HCT116 (cell line): ENCODE measurements at regions not wholly inside any gene's neighbourhood (a gene's known extent, or its start where the extent isn't known, plus 50 kb on each side); places are given as distances from the start of the nearest gene placed in this dataset.

Experiments used
- ATAC-seq: fragments of 200-7000 bp; cut with Tn5 transposase; 2 replicates; pipeline ENCODE4 v1.9.1; 2020; ENCODE audit warnings: mild to moderate bottlenecking, moderate library complexity
- BruUV-seq: library from RNA; stranded (reverse); fragments of 400-500 nt; replicated peaks from 2 replicates; lab custom pipeline; 2021; lab: Mats Ljungman, UMichigan
- CTCF ChIA-PET: fragments of 300-600 bp; sonication (Branson Sonifier 250); formaldehyde crosslinking; loops from one replicate; lab custom pipeline; 2021; ENCODE audit warnings: antibody characterized with exemption; lab: Charles Lee
- POLR2A ChIA-PET: fragments of 300-600, 350-600 bp; sonication (Branson Sonifier 250); formaldehyde crosslinking; loops from one replicate; lab custom pipeline; 2021; ENCODE audit warnings: antibody characterized with exemption; lab: Charles Lee
- RAD21 ChIA-PET, 2 experiments: fragments of 300-600 bp; sonication (Branson Sonifier 250); formaldehyde crosslinking; loops; one replicate each; lab custom pipeline; 2023; ENCODE audit warnings: low total read pairs in 2 of 2; ENCODE audit not compliant: uncharacterized antibody in 2 of 2, unreplicated experiment in 2 of 2, low non-redundant PET in 1 of 2; lab: Charles Lee
- DNase-seq: peaks from one replicate; pipeline ENCODE4 v3.0.0-alpha.2; 2010; ENCODE audit warnings: low read depth, low spot score
- H2AFZ ChIP-seq: fragments of 200-600 bp; shearing (Covaris generic), sonication (generic); 2 replicates; pipeline ENCODE4 v1.6.1; 2017; ENCODE audit warnings: low read depth, mixed run types, mixed read lengths, antibody characterized with exemption, low read length; ENCODE audit not compliant: poor library complexity, severe bottlenecking
- H3K27ac ChIP-seq: 2 replicates; pipeline ENCODE4 v1.5.1; 2012; ENCODE audit warnings: low read depth, low read length
- H3K27me3 ChIP-seq: fragments of 200-600 bp; sonication (generic); 2 replicates; pipeline ENCODE4 v1.6.1; 2016; ENCODE audit warnings: mixed run types, low read length, mixed read lengths; ENCODE audit not compliant: insufficient read depth
- H3K36me3 ChIP-seq, 2 experiments: fragments of 200-500 bp in 1 of 2; fragments of 200-600 bp in 1 of 2; sonication (Bioruptor generic) in 1 of 2; sonication (generic) in 1 of 2; 2 replicates each; pipeline versions ENCODE4 v1.5.1 to v1.6.1; 2014 to 2016; ENCODE audit warnings: low read length in 2 of 2, inconsistent platforms in 1 of 2, mixed read lengths in 1 of 2, mixed run types in 1 of 2; ENCODE audit not compliant: insufficient read depth in 2 of 2, control insufficient read depth in 1 of 2
- H3K4me1 ChIP-seq, 2 experiments: fragments of 200-600 bp in 1 of 2; sonication (generic) in 1 of 2; 2 replicates each; pipeline versions ENCODE4 v1.5.1 to v1.6.1; 2012 to 2017; ENCODE audit warnings: low read length in 2 of 2, inconsistent platforms in 1 of 2, mild to moderate bottlenecking in 1 of 2, mixed read lengths in 1 of 2, mixed run types in 1 of 2, moderate library complexity in 1 of 2; ENCODE audit not compliant: insufficient read depth in 2 of 2, control insufficient read depth in 1 of 2
- H3K4me2 ChIP-seq: fragments of 200-600 bp; sonication (generic); 2 replicates; pipeline ENCODE4 v1.6.1; 2017; ENCODE audit warnings: mixed run types, low read length, mixed read lengths
- H3K4me3 ChIP-seq, 2 experiments: fragments of 200-600 bp in 1 of 2; sonication (generic) in 1 of 2; replicated peaks in 1 of 2; 2 replicates each; pipeline ENCODE4 v1.5.1; 2011 to 2016; ENCODE audit warnings: low read length in 2 of 2, control low read depth in 1 of 2, low read depth in 1 of 2, mild to moderate bottlenecking in 1 of 2, mixed read lengths in 1 of 2, mixed run types in 1 of 2
- H3K79me2 ChIP-seq: fragments of 200-600 bp; sonication (generic); 2 replicates; pipeline ENCODE4 v1.6.1; 2017; ENCODE audit warnings: mild to moderate bottlenecking, mixed run types, low read length, moderate library complexity, mixed read lengths; ENCODE audit not compliant: insufficient read depth
- H3K9ac ChIP-seq: fragments of 200-600 bp; sonication (generic); 2 replicates; pipeline ENCODE4 v1.6.1; 2016; ENCODE audit warnings: low read length, mixed read lengths
- H3K9me2 ChIP-seq: fragments of 200-600 bp; sonication (generic), shearing (Covaris generic); 2 replicates; pipeline ENCODE4 v1.6.1; 2017; ENCODE audit warnings: mixed run types, mild to moderate bottlenecking, moderate library complexity; ENCODE audit not compliant: insufficient read depth
- H3K9me3 ChIP-seq, 2 experiments: fragments of 200-500 bp in 1 of 2; fragments of 200-600 bp in 1 of 2; sonication (Bioruptor generic) in 1 of 2; sonication (generic) in 1 of 2; 2 replicates each; pipeline ENCODE4 v1.6.1; 2014 to 2017; ENCODE audit warnings: low read length in 2 of 2, mixed read lengths in 2 of 2, inconsistent platforms in 1 of 2, low read depth in 1 of 2, mild to moderate bottlenecking in 1 of 2, mixed run types in 1 of 2, moderate library complexity in 1 of 2; ENCODE audit not compliant: control insufficient read depth in 1 of 2, insufficient read depth in 1 of 2
- H4K20me1 ChIP-seq: fragments of 200-600 bp; sonication (generic), shearing (Covaris generic); 2 replicates; pipeline ENCODE4 v1.6.1; 2017; ENCODE audit warnings: mixed run types, mild to moderate bottlenecking, moderate library complexity; ENCODE audit not compliant: insufficient read depth
- ATF3 ChIP-seq: IDR thresholded peaks from 2 replicates; pipeline ENCODE4 v1.6.1; 2012
- CBX3 ChIP-seq: IDR thresholded peaks from 2 replicates; pipeline ENCODE4 v1.6.1; 2012; ENCODE audit warnings: low read depth
- CEBPB ChIP-seq: IDR thresholded peaks from 2 replicates; pipeline ENCODE4 v1.6.1; 2012; ENCODE audit warnings: low read depth
- CTCF ChIP-seq, 3 experiments: fragments of 200-600 bp in 1 of 3; sonication (generic) in 1 of 3; IDR thresholded peaks in 2 of 3; conservative IDR thresholded peaks in 1 of 3; 2 replicates each; pipeline ENCODE4 v1.5.1; 2012 to 2017; ENCODE audit warnings: low read depth in 2 of 3, low read length in 2 of 3, antibody characterized with exemption in 1 of 3, borderline replicate concordance in 1 of 3, control low read depth in 1 of 3, mild to moderate bottlenecking in 1 of 3, mixed read lengths in 1 of 3, mixed run types in 1 of 3, moderate library complexity in 1 of 3; ENCODE audit not compliant: insufficient read depth in 1 of 3
- EGR1 ChIP-seq: IDR thresholded peaks from 2 replicates; pipeline ENCODE4 v1.6.1; 2012; ENCODE audit warnings: low read depth
- EZH2 ChIP-seq: fragments of 200-600 bp; sonication (generic); IDR thresholded peaks from 2 replicates; pipeline ENCODE4 v1.6.1; 2017; ENCODE audit warnings: antibody characterized with exemption, mixed run types
- EZH2phosphoT487 ChIP-seq: fragments of 200-600 bp; IDR thresholded peaks from 2 replicates; pipeline ENCODE4 v1.6.1; 2018; ENCODE audit warnings: antibody characterized with exemption, borderline replicate concordance
- FOSL1 ChIP-seq: IDR thresholded peaks from 2 replicates; pipeline ENCODE4 v1.6.1; 2012; ENCODE audit warnings: low read depth
- JUND ChIP-seq: IDR thresholded peaks from 2 replicates; pipeline ENCODE4 v1.6.1; 2012
- MAX ChIP-seq: IDR thresholded peaks from 2 replicates; pipeline ENCODE4 v1.6.1; 2012
- RAD21 ChIP-seq: IDR thresholded peaks from 2 replicates; pipeline ENCODE4 v1.6.1; 2012; ENCODE audit warnings: low read depth, mild to moderate bottlenecking
- REST ChIP-seq: IDR thresholded peaks from 2 replicates; pipeline ENCODE4 v1.6.1; 2012; ENCODE audit warnings: low read depth
- SP1 ChIP-seq: IDR thresholded peaks from 2 replicates; pipeline ENCODE4 v1.6.1; 2012; ENCODE audit warnings: low read depth
- TCF7L2 ChIP-seq: IDR thresholded peaks from 2 replicates; pipeline ENCODE4 v1.7.0; 2011; ENCODE audit warnings: borderline replicate concordance, inconsistent platforms; ENCODE audit not compliant: insufficient read depth, insufficient read length; ENCODE audit errors: extremely low read depth
- YY1 ChIP-seq: IDR thresholded peaks from 2 replicates; pipeline ENCODE4 v1.6.1; 2011; ENCODE audit warnings: low read length, low read depth, moderate library complexity, mild to moderate bottlenecking; ENCODE audit not compliant: insufficient replicate concordance; ENCODE audit errors: extremely low read depth
- ZNF274 ChIP-seq: fragments of 200-500 bp; sonication (Bioruptor generic); IDR thresholded peaks from 2 replicates; pipeline ENCODE4 v1.6.1; 2014; ENCODE audit warnings: mild to moderate bottlenecking, low read depth, low read length, inconsistent platforms
- intact Hi-C: fragments of 100-400 bp; cut with micrococcal nuclease; formaldehyde crosslinking; loops from 2 replicates; pipeline ENCODE4 v1.10.0; 2022

GRCh38 chr18:78797499-78797898 lies 182.1 kb upstream of the SALL3 start:
- H3K9me3 ChIP-seq: no peaks in the 10 kb centered on the region
- no peaks in the 10 kb centered on the region for H3K36me3 ChIP-seq
- no peaks in the 10 kb centered on the region for H3K79me2 ChIP-seq
- ChIA-PET POLR2A (no interaction called here), RAD21 (no interaction called here), CTCF (no interaction called here)
- no peak overlapping the region for H3K4me3 ChIP-seq
- H4K20me1 ChIP-seq: no peaks in the 10 kb centered on the region
- no TSS peak for BruUV-seq
- no peak overlapping the region for H2AFZ ChIP-seq
- peaks cover 6% of the 10 kb centered on the region; the same call in 1 of the 2 replicates for H3K27me3 ChIP-seq
- no peak overlapping the region for H3K27ac ChIP-seq
- DNase-seq (no peak), ATAC-seq (no peak)
- peaks cover 0 to 5% of the 10 kb centered on the region in 2 experiments; a peak in 2 of 4 replicates for H3K4me1 ChIP-seq
- H3K4me2 ChIP-seq: no peak overlapping the region
- intact Hi-C loops: no loop called here
- TF ChIP-seq CEBPB: no peak
- TF ChIP-seq EZH2phosphoT487: no peak
- TF ChIP-seq TCF7L2: no peak
- no peak for TF ChIP-seq CBX3
- no peak for TF ChIP-seq EZH2
- TF ChIP-seq ZNF274: no peak
- TF ChIP-seq YY1: no peak
- TF ChIP-seq JUND: no peak
- no peak for TF ChIP-seq FOSL1
- TF ChIP-seq EGR1: no peak
- TF ChIP-seq REST: no peak
- no peak for TF ChIP-seq ATF3
- TF ChIP-seq CTCF (IDR thresholded peaks at IDR 0.05 in 2 of 3, conservative IDR thresholded peaks at IDR 0.05 in 1 of 3; ENCODE audit: borderline replicate concordance in 1 of 3, insufficient read depth in 1 of 3, low read depth in 2 of 3, low read length in 2 of 3): no peak
- TF ChIP-seq SP1: no peak
- TF ChIP-seq MAX: no peak
- TF ChIP-seq RAD21: no peak
- H3K9ac ChIP-seq: no peak overlapping the region
- H3K9me2 ChIP-seq: no peaks in the 10 kb centered on the region
